HepG2 (cell line): ENCODE measurements at regions not wholly inside any gene's neighbourhood (a gene's known extent, or its start where the extent isn't known, plus 50 kb on each side); places are given as distances from the start of the nearest gene placed in this dataset.

Source experiments
- ATAC-seq: fragments of 200-7000 bp; cut with Tn5 transposase; 3 replicates; pipeline ENCODE4 v1.9.1; 2020; ENCODE audit warnings: mild to moderate bottlenecking, moderate library complexity
- BruUV-seq: library from RNA; stranded (reverse); fragments of 400-500 nt; replicated peaks from 2 replicates; lab custom pipeline; 2021; lab: Mats Ljungman, UMichigan
- CTCF ChIA-PET: fragments of 300-600 bp; formaldehyde crosslinking; extraction: SDS; loops from one replicate; lab custom pipeline; 2021; ENCODE audit warnings: low total read pairs, inconsistent platforms, low intra/inter-chr PET ratio; lab: Yijun Ruan, JAX
- POLR2A ChIA-PET: fragments of 350-600 bp; sonication (Branson Sonifier 250); formaldehyde crosslinking; loops from one replicate; lab custom pipeline; 2020; ENCODE audit warnings: antibody characterized with exemption, inconsistent platforms; lab: Yijun Ruan, JAX
- DNase-seq: peaks from one replicate; pipeline ENCODE4 v3.0.0-alpha.2; 2015; ENCODE audit warnings: low spot score
- FAIRE-seq: peaks from 3 replicates; lab custom pipeline; 2011; peaks lifted over from hg19 to GRCh38; lab: Jason Lieb, UNC
- H2AFZ ChIP-seq: one replicate; pipeline ENCODE4 v1.6.1; 2011; ENCODE audit warnings: low read length, inconsistent platforms
- H3K27ac ChIP-seq: fragments of 300-600 bp; 3 replicates; pipeline ENCODE4 v1.8.0; 2011; ENCODE audit warnings: mixed run types, mild to moderate bottlenecking, mixed read lengths, low read length, inconsistent platforms; ENCODE audit not compliant: insufficient read depth; ENCODE audit errors: extremely low read length
- H3K27me3 ChIP-seq, 2 experiments: fragments of 200-600 bp in 1 of 2; 2 replicates in 1 of 2; 3 replicates in 1 of 2; pipeline versions ENCODE4 v1.6.0 to v1.8.0; 2011; ENCODE audit warnings: low read length in 2 of 2, mild to moderate bottlenecking in 2 of 2, moderate library complexity in 2 of 2, inconsistent platforms in 1 of 2; ENCODE audit not compliant: insufficient read depth in 2 of 2, control insufficient read depth in 1 of 2
- H3K36me3 ChIP-seq, 2 experiments: fragments of 200-600 bp in 1 of 2; replicated peaks in 1 of 2; 2 replicates in 1 of 2; 3 replicates in 1 of 2; pipeline versions ENCODE4 v1.5.1 to v1.8.0; 2011; ENCODE audit warnings: low read length in 2 of 2, inconsistent platforms in 1 of 2; ENCODE audit not compliant: insufficient read depth in 2 of 2, control insufficient read depth in 1 of 2
- H3K4me1 ChIP-seq: 2 replicates; pipeline ENCODE4 v1.5.1; 2012; ENCODE audit warnings: low read length, inconsistent platforms; ENCODE audit not compliant: insufficient read depth
- H3K4me2 ChIP-seq: 2 replicates; pipeline ENCODE4 v1.6.0; 2011; ENCODE audit warnings: low read depth, low read length, inconsistent platforms
- H3K4me3 ChIP-seq, 3 experiments: fragments of 200-600 bp in 1 of 3; sonication (generic), shearing (Covaris generic) in 1 of 3; replicated peaks in 1 of 3; 2 replicates each; pipeline ENCODE4 v1.5.1; 2011 to 2016; ENCODE audit warnings: low read length in 3 of 3, inconsistent platforms in 2 of 3, low read depth in 2 of 3, mild to moderate bottlenecking in 2 of 3, control low read depth in 1 of 3, mixed read lengths in 1 of 3; ENCODE audit not compliant: insufficient read depth in 1 of 3
- H3K79me2 ChIP-seq: one replicate; pipeline ENCODE4 v1.6.1; 2011; ENCODE audit warnings: low read length, inconsistent platforms; ENCODE audit not compliant: insufficient read depth
- H3K9ac ChIP-seq: 2 replicates; pipeline ENCODE4 v1.6.0; 2011; ENCODE audit warnings: mild to moderate bottlenecking, low read depth, low read length, inconsistent platforms; ENCODE audit not compliant: insufficient read depth
- H3K9me3 ChIP-seq: 2 replicates; pipeline ENCODE4 v1.5.1; 2012; ENCODE audit warnings: mild to moderate bottlenecking, low read length
- H4K20me1 ChIP-seq: 2 replicates; pipeline ENCODE4 v1.6.0; 2011; ENCODE audit warnings: inconsistent platforms, mild to moderate bottlenecking, low read length, moderate library complexity; ENCODE audit not compliant: insufficient read depth
- FOXP1 ChIP-seq, 2 experiments: fragments of 450-650 bp in 1 of 2; IDR thresholded peaks; 2 replicates each; pipeline ENCODE4 v1.6.1; 2017 to 2018; ENCODE audit warnings: antibody characterized with exemption in 1 of 2
- GABPB1 ChIP-seq: IDR thresholded peaks from 2 replicates; pipeline ENCODE4 v1.6.1; 2016; ENCODE audit warnings: mild to moderate bottlenecking, missing genetic modification reagents, moderate library complexity, missing compliant biosample characterization
- NCOA1 ChIP-seq: sonication (generic); formaldehyde crosslinking; IDR thresholded peaks from 2 replicates; pipeline ENCODE4 v1.9.0; 2021; ENCODE audit warnings: missing genetic modification reagents
- RFXAP ChIP-seq: sonication (generic); formaldehyde crosslinking; IDR thresholded peaks from 2 replicates; pipeline ENCODE4 v1.4.0; 2020; ENCODE audit warnings: missing genetic modification reagents, borderline replicate concordance
- SMC3 ChIP-seq: IDR thresholded peaks from 2 replicates; pipeline ENCODE4 v1.6.1; 2011; ENCODE audit warnings: low read length, improper control_type of control experiment
- SOX13 ChIP-seq, 3 experiments: fragments of 450-650 bp in 1 of 3; sonication (generic) in 1 of 3; formaldehyde crosslinking in 1 of 3; IDR thresholded peaks in 2 of 3; conservative IDR thresholded peaks in 1 of 3; 2 replicates each; pipeline versions ENCODE4 v1.5.0 to v1.6.1; 2016 to 2020; ENCODE audit warnings: antibody characterized with exemption in 1 of 3, mild to moderate bottlenecking in 1 of 3, missing compliant biosample characterization in 1 of 3, missing genetic modification reagents in 1 of 3, moderate library complexity in 1 of 3
- ZFYVE20 ChIP-seq: sonication (generic); formaldehyde crosslinking; IDR thresholded peaks from 2 replicates; pipeline ENCODE4 v1.8.0; 2023; ENCODE audit warnings: low read depth, mild to moderate bottlenecking, moderate library complexity, missing genetic modification reagents, borderline replicate concordance
- ZNF768 ChIP-seq: sonication (generic); formaldehyde crosslinking; IDR thresholded peaks from 2 replicates; pipeline ENCODE4 v1.4.0; 2020; ENCODE audit warnings: missing genetic modification reagents
- WGBS: methylation state at CpG from one replicate; pipeline ENCODE4 v1.1.6; 2017; ENCODE audit warnings: low lambda C conversion rate; 5-methylcytosine and 5-hydroxymethylcytosine counted together
- in situ Hi-C: cut with HindIII; loops from 2 replicates; pipeline ENCODE4 v1.10.0; 2017; ENCODE audit warnings: low pct_unique_long_range_greater_than_20kb; ENCODE audit not compliant: extremely low pct_ligation_motif_present
- intact Hi-C: fragments of 100-400 bp; cut with micrococcal nuclease; formaldehyde crosslinking; loops from one replicate; pipeline ENCODE4 v1.10.0; 2022; ENCODE audit not compliant: unreplicated experiment
- TF ChIP-seq, protein P1 (sequence below): sonication (generic); formaldehyde crosslinking; IDR thresholded peaks from 2 replicates; pipeline ENCODE4 v1.9.0; 2021; ENCODE audit warnings: missing genetic modification reagents, borderline replicate concordance
- TF ChIP-seq, protein P2 (sequence below): sonication (generic); formaldehyde crosslinking; IDR thresholded peaks from 2 replicates; pipeline ENCODE4 v1.4.0; 2020; ENCODE audit warnings: missing genetic modification reagents, borderline replicate concordance

DNA sequence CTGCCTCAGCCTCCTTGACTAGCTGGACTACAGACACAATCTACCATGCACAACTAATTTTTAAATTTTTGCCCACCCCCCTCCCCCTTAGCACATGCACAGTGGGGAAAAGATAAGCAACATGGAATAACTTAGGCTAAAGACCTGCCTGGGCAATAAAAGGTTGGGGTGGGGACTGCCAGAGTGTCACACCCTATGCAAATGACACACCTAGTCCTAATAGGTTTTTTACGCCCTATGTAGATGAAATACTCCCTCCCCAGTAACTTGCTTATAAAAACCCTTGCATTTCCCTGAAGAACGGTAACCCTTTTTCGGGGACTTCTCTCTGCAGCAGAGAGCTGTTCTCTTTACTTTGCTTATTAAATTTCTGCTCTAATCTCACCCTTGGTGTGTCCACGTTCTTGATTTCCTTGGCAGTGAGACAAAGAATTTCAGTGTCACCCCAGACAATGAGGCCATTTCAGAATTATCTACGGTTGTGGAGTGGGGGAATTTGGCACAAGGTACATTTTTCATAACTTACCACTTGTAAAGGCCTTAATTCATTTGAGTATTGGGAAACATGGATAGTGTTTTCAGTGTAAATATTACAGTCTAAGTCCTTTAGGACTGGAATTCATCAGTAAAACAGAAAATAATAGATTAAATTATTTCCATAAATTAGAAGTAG, 109.2 kb downstream of the NOL4 start:
- Histone ChIP-seq H3K27me3 (no peaks in the 10 kb centered on the region), H3K4me3 (no peak overlapping the region), H3K4me1 (peaks cover 21% of the 10 kb centered on the region), H3K36me3 (no peaks in the 10 kb centered on the region), H3K79me2 (no peaks in the 10 kb centered on the region), H4K20me1 (no peaks in the 10 kb centered on the region), H3K4me2 (peak overlapping the region; percentile 5; the same call in 1 of the 2 replicates), H3K9ac (no peak overlapping the region), H3K9me3 (no peaks in the 10 kb centered on the region), H3K27ac (no peak overlapping the region), H2AFZ (no peak overlapping the region)
- intact Hi-C loops (no loop called here), in situ Hi-C loops (no loop called here)
- DNase-seq (peak; percentile 32), ATAC-seq (no peak), FAIRE-seq (peak; percentile 21)
- 20% methylated on average over 5 of the region's 5 CpGs for WGBS
- TF ChIP-seq SOX13 (IDR thresholded peaks at IDR 0.05): no peak
- TF ChIP-seq SOX13 (CRISPR knock-in tag; conservative IDR thresholded peaks at IDR 0.05 in 1 of 2, IDR thresholded peaks at IDR 0.05 in 1 of 2): peak in 1 of 2 experiments; percentile 30; a peak in 1 of 4 replicates
- no peak for TF ChIP-seq ZFYVE20 (CRISPR knock-in tag)
- ChIA-PET POLR2A (no interaction called here), CTCF (no interaction called here)
- no TSS peak for BruUV-seq

DNA sequence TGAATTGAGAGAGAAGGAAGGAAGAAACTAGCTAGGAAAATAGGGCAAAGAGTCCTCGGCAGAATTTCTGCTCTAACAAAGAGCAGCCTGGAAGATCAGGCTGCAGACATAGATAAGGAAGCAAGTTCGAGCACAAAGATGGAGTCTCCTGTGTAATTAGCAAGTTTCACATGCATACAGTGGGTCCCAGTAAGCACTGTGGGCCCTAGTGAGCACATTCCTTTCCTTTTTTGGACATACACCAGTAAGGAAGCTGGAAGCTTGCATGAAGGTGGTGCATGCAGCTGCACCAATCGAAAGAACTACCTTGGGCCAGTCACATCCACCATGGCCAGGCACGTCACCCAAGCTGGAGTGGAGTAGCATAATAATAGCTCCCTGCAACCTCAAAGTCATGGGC, 109.7 kb downstream of the NOL4 start:
- 29% methylated on average over 2 of the region's 4 CpGs for WGBS
- BruUV-seq: no TSS peak
- in situ Hi-C loops (no loop called here), intact Hi-C loops (no loop called here)
- Histone ChIP-seq H4K20me1 (no peaks in the 10 kb centered on the region), H3K9ac (no peak overlapping the region), H3K27ac (no peak overlapping the region), H3K9me3 (no peaks in the 10 kb centered on the region), H3K4me3 (no peak overlapping the region), H3K79me2 (no peaks in the 10 kb centered on the region), H3K27me3 (no peaks in the 10 kb centered on the region), H3K36me3 (no peaks in the 10 kb centered on the region), H3K4me2 (no peak overlapping the region), H3K4me1 (peaks cover 21% of the 10 kb centered on the region), H2AFZ (no peak overlapping the region)
- no peak; the same call in 2 of the 3 replicates for ATAC-seq
- ChIA-PET CTCF (no interaction called here), POLR2A (no interaction called here)
- FAIRE-seq: no peak
- peak; percentile 1 for DNase-seq
- TF ChIP-seq NCOA1 (CRISPR knock-in tag): no peak
- no peak for TF ChIP-seq GABPB1 (CRISPR knock-in tag)
- no peak for TF ChIP-seq ZNF768
- TF ChIP-seq SMC3: no peak
- TF ChIP-seq, protein P1, sequence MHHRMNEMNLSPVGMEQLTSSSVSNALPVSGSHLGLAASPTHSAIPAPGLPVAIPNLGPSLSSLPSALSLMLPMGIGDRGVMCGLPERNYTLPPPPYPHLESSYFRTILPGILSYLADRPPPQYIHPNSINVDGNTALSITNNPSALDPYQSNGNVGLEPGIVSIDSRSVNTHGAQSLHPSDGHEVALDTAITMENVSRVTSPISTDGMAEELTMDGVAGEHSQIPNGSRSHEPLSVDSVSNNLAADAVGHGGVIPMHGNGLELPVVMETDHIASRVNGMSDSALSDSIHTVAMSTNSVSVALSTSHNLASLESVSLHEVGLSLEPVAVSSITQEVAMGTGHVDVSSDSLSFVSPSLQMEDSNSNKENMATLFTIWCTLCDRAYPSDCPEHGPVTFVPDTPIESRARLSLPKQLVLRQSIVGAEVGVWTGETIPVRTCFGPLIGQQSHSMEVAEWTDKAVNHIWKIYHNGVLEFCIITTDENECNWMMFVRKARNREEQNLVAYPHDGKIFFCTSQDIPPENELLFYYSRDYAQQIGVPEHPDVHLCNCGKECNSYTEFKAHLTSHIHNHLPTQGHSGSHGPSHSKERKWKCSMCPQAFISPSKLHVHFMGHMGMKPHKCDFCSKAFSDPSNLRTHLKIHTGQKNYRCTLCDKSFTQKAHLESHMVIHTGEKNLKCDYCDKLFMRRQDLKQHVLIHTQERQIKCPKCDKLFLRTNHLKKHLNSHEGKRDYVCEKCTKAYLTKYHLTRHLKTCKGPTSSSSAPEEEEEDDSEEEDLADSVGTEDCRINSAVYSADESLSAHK (CRISPR knock-in tag): no peak
- no peak for TF ChIP-seq FOXP1 (IDR thresholded peaks at IDR 0.05)
- TF ChIP-seq FOXP1 (CRISPR knock-in tag; IDR thresholded peaks at IDR 0.05): no peak
- TF ChIP-seq, protein P2, sequence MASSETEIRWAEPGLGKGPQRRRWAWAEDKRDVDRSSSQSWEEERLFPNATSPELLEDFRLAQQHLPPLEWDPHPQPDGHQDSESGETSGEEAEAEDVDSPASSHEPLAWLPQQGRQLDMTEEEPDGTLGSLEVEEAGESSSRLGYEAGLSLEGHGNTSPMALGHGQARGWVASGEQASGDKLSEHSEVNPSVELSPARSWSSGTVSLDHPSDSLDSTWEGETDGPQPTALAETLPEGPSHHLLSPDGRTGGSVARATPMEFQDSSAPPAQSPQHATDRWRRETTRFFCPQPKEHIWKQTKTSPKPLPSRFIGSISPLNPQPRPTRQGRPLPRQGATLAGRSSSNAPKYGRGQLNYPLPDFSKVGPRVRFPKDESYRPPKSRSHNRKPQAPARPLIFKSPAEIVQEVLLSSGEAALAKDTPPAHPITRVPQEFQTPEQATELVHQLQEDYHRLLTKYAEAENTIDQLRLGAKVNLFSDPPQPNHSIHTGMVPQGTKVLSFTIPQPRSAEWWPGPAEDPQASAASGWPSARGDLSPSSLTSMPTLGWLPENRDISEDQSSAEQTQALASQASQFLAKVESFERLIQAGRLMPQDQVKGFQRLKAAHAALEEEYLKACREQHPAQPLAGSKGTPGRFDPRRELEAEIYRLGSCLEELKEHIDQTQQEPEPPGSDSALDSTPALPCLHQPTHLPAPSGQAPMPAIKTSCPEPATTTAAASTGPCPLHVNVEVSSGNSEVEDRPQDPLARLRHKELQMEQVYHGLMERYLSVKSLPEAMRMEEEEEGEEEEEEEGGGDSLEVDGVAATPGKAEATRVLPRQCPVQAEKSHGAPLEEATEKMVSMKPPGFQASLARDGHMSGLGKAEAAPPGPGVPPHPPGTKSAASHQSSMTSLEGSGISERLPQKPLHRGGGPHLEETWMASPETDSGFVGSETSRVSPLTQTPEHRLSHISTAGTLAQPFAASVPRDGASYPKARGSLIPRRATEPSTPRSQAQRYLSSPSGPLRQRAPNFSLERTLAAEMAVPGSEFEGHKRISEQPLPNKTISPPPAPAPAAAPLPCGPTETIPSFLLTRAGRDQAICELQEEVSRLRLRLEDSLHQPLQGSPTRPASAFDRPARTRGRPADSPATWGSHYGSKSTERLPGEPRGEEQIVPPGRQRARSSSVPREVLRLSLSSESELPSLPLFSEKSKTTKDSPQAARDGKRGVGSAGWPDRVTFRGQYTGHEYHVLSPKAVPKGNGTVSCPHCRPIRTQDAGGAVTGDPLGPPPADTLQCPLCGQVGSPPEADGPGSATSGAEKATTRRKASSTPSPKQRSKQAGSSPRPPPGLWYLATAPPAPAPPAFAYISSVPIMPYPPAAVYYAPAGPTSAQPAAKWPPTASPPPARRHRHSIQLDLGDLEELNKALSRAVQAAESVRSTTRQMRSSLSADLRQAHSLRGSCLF (CRISPR knock-in tag): no peak
- TF ChIP-seq RFXAP (CRISPR knock-in tag): no peak
